NCI-H748 (cell line): ENCODE measurements at regions not wholly inside any gene's neighbourhood (a gene's known extent, or its start where the extent isn't known, plus 50 kb on each side); places are given as distances from the start of the nearest gene placed in this dataset.

Experiments used
- DNase-seq: peaks from one replicate; lab custom pipeline; 2025; ENCODE audit not compliant: unreplicated experiment; lab: John Stamatoyannopoulos, UW

- no peak for DNase-seq
These were observed 199.5 kb upstream of the PFKP start for GRCh38 chr10:2867788-2868299.

DNA sequence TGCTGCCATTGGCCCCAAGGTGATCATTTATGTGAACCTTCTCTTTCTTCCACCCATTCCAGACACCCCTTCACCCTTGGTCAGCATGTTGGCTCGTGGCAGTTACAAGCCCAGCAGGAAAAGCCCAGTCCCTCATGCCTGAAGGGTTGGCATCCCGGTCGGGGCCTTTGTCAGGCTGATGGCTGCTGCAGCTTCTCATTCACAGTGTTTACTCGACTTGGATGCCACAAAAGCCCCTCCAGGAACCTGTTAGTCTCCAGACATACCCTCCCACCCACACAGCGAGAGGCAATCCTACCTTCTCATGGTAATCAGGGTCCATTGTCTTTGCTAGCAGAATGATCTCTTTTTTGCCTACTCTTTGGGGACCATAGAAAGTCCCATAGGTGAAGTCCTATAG, 200.8 kb upstream of the PFKP start:
- no peak for DNase-seq

GRCh38 chr10:2861632-2862210, 205.6 kb upstream of the PFKP start:
- no peak for DNase-seq

GRCh38 chr10:2858452-2858851, 208.9 kb upstream of the PFKP start:
- no peak for DNase-seq

- DNase-seq = peak; percentile 66
These were observed 210.8 kb upstream of the PFKP start for GRCh38 chr10:2856598-2856997.

GRCh38 chr10:2852574-2853323, 214.6 kb upstream of the PFKP start:
- peak; percentile 26 for DNase-seq

DNA sequence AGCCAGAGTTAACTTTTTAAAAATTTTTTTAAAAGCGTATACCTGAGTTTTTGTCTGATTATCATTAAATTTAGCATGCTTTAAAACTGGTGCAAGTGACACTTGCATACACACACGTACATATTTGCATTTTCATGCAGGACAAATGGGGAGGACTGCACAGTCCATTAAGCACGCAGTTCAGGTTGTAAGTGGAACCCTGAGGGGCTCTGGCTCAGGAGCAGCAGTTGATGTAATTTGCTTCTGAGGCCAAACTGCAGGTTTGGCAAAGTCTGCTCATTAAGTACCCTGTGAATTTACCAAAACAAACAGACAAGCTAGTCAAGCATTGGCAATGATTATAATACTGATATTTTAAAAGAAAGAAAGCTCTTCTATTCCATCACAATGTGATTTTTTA, 215.8 kb upstream of the PFKP start:
- peak; percentile 90 for DNase-seq

- DNase-seq = no peak
These were observed 217.1 kb upstream of the PFKP start for GRCh38 chr10:2850202-2850601.

- no peak for DNase-seq
These were observed 222.4 kb upstream of the PFKP start for GRCh38 chr10:2844925-2845324.

GRCh38 chr10:2839081-2839725, 228.1 kb upstream of the PFKP start:
- DNase-seq = peak; percentile 66

DNA sequence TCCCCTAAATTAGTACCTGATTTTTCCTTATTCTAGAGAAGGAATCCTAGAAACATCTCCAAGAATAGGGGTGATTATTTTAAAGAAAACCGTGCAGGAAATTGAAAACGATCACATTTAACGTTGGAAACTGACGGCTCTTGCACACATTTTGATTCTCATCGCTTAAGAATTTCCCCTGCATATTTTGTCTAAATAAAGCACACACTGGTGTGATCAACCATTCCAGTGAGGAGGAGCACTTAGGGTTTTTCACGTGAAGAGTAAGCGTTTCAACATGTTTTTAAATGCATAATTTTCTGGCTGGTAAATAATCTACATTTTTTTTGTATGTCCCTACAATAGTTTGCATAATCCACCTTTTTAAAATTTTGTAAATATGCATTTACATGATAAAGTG, 229.7 kb upstream of the PFKP start:
- no peak for DNase-seq

DNA sequence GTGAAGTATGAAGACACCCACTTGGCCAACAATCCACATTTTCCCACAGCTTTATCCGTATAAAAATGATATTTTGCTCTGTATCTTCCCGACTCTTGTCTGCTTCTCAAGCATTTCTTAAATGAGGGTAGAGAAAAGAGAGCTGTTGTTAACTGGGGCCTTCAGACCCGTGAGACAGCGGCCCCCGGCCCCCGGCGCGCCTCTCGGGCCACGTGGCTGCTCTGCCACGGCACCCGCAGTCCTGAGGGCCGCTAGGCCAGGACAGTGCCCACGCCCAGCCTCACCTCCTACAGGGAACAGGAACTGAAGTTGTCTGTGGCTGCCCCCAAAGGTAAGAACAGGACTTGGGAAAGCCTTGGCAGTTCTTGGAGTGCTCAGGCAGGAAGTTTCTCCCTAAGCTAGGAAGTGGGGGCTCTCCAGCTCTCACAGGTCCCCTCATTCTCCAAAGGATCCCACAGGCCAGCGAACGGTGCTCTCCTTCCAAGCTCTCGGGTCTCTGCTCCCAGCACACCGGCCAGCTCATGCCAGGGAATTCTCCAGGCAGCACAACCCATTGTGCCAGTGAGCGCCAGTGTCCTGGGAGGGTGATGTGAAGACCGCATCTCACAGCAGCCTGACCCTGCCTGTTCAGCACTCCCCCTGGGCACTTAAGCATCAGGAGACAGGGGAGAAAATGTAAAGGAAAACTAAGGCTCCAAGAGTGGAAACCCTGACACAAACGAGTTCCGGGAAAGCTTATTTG, 230.3 kb upstream of the PFKP start:
- no peak for DNase-seq

DNA sequence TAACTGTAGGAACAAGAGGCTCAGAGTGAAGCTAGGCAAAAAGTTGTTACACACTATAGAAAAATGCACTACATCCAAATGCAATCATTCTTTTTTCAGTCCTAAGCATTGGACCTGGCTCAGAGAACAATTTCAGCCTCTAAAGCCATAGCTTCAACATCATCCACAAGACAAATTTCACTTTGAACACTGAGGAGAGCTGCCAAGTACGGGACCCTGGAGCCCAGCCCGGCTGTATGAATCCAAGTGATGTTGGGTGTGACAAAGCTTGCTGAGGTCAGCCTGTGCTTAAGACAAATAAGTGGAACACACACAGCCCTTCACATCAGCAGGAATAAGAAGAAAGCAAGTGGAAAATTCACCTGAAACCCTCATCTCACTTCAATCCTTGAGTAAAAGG, 233.1 kb upstream of the PFKP start:
- DNase-seq = no peak

- DNase-seq = no peak
These were observed 235.8 kb upstream of the PFKP start for GRCh38 chr10:2831509-2831908.

- no peak for DNase-seq
These were observed 238.6 kb upstream of the PFKP start for GRCh38 chr10:2828741-2829140.

- no peak for DNase-seq
These were observed 240.7 kb upstream of the PFKP start for GRCh38 chr10:2826675-2827074.

GRCh38 chr10:2825841-2826240, 241.5 kb upstream of the PFKP start:
- DNase-seq = no peak

- no peak for DNase-seq
These were observed 249.3 kb upstream of the PFKP start for GRCh38 chr10:2817940-2818636.

- DNase-seq = no peak
These were observed 253.7 kb upstream of the PFKP start for GRCh38 chr10:2813693-2814092.

DNA sequence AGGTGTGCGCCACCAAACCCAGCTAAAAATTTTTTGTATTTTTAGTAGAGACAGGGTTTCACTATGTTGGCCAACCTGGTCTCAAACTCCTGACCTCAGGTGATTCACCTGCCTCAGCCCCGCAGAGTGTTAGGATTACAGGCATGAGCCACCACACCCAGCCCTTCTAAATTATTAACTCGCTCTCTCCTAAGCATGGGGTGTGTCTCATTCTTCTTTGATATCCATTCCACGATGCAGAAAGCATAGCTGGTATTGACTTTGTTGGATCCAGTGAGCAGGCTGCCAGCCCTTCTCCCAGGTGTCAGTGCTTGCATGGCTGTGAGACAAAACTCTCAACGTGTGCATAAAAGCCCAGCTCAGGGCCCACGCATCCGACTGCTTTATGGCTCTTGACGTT, 254.1 kb upstream of the PFKP start:
- DNase-seq = peak; percentile 61

DNA sequence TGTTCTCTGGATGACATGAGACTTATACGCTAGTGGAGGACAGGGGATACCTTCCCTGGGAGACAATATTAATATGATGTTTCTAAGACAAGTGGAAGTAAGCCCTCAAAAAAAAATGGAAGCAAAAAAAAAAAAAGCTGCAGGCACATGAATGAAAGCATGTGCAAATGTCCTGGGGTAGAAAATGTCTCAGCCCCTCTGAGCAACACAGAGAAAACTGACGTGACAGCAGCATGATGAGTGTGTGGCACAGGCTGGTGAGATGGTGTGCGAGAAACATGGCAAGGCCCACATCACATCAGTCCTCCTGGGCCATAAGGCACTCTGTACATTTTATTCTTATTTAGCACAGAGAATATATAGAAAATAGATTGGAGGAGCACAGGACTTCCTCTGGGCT, 254.7 kb upstream of the PFKP start:
- DNase-seq = no peak
